Transverse colon (tissue), 4 donors: ENCODE measurements at regions not wholly inside any gene's neighbourhood (a gene's known extent, or its start where the extent isn't known, plus 50 kb on each side); places are given as distances from the start of the nearest gene placed in this dataset.

Experiments
- DNase-seq: peaks from one replicate; pipeline ENCODE4 v3.0.0-alpha.2; 2019
- H3K27ac ChIP-seq, 4 donors: fragments of 200-600 bp; sonication (generic); 2 replicates each; pipeline ENCODE4 v1.5.1; 2016 to 2018; ENCODE audit warnings: inconsistent platforms in 4 of 4
- H3K27me3 ChIP-seq: fragments of 200-600 bp; sonication (generic); 2 replicates; pipeline ENCODE4 v1.5.1; 2017; ENCODE audit warnings: inconsistent platforms
- H3K36me3 ChIP-seq, 4 donors: fragments of 200-600 bp; sonication (generic); 2 replicates each; pipeline ENCODE4 v1.5.1; 2017 to 2019; ENCODE audit warnings: inconsistent platforms in 4 of 4
- H3K4me1 ChIP-seq, 4 donors: fragments of 200-600 bp; sonication (generic); 2 replicates each; pipeline ENCODE4 v1.5.1; 2017 to 2020; ENCODE audit warnings: inconsistent platforms in 4 of 4
- H3K4me3 ChIP-seq, 4 donors: fragments of 200-600 bp; sonication (generic); 1 replicate in 1 of 4; 2 replicates in 3 of 4; pipeline versions ENCODE4 v1.5.1 to v1.6.1; 2017 to 2019; ENCODE audit warnings: inconsistent platforms in 4 of 4
- H3K9me3 ChIP-seq, 2 donors: fragments of 200-600 bp; sonication (generic); 2 replicates each; pipeline ENCODE4 v1.5.1; 2017 to 2019; ENCODE audit warnings: inconsistent platforms in 2 of 2
- CTCF ChIP-seq, 5 experiments: fragments of 200-600 bp in 3 of 5; fragments of 450-650 bp in 2 of 5; sonication (generic) in 3 of 5; IDR thresholded peaks; 1 replicate in 2 of 5; 2 replicates in 3 of 5; pipeline ENCODE4 v1.5.1; 2016 to 2017; ENCODE audit warnings: antibody characterized with exemption in 5 of 5, inconsistent platforms in 3 of 5, mild to moderate bottlenecking in 2 of 5, moderate library complexity in 1 of 5
- EP300 ChIP-seq: sonication (generic); formaldehyde crosslinking; IDR thresholded peaks from one replicate; pipeline ENCODE4 v1.6.1; 2017; ENCODE audit warnings: antibody characterized with exemption, low read depth
- POLR2A ChIP-seq: fragments of 450-650 bp; IDR thresholded peaks from one replicate; pipeline ENCODE4 v1.6.1; 2016; ENCODE audit warnings: antibody characterized with exemption, mild to moderate bottlenecking, moderate library complexity
- POLR2AphosphoS5 ChIP-seq, 3 donors: sonication (generic); formaldehyde crosslinking; IDR thresholded peaks; one replicate each; pipeline ENCODE4 v1.6.1; 2016; ENCODE audit warnings: antibody characterized with exemption in 3 of 3
- WGBS, 2 donors: methylation state at CpG; one replicate each; pipeline ENCODE4 v1.1.5; 2018; ENCODE audit warnings: low coverage in 1 of 2; 5-methylcytosine and 5-hydroxymethylcytosine counted together
- in situ Hi-C, 4 donors: fragments of 200-750 bp; cut with MboI; loops; one replicate each; pipeline versions ENCODE4 v1.15.0 to v1.15.1; 2017; ENCODE audit warnings: low sequenced_read_pairs in 3 of 4, low pct_ligation_motif_present in 1 of 4, low pct_unique_long_range_greater_than_20kb in 1 of 4
- intact Hi-C: fragments of 100-400 bp; cut with DNase I; formaldehyde crosslinking; loops from one replicate; pipeline ENCODE4 v1.15.1; 2023; ENCODE audit warnings: low total_unique reads

GRCh38 chr14:58784931-58785330 lies 147.2 kb downstream of the DACT1 start:
- H3K4me3 ChIP-seq = no peak overlapping the region
- no peak overlapping the region for H3K27ac ChIP-seq
- no peaks in the 10 kb centered on the region for H3K27me3 ChIP-seq
- in situ Hi-C loops (no loop called here), intact Hi-C loops (no loop called here)
- DNase-seq = no peak
- H3K9me3 ChIP-seq = no peaks in the 10 kb centered on the region
- WGBS, 2 donors = 70 to 91% methylated on average over 1 of the region's 1 CpG
- H3K36me3 ChIP-seq = no peaks in the 10 kb centered on the region
- TF ChIP-seq CTCF (IDR thresholded peaks at IDR 0.05) (no peak), EP300 (no peak), POLR2A (no peak), POLR2AphosphoS5 (IDR thresholded peaks at IDR 0.05) (no peak)
- peaks cover 0 to 5% (median 0%) of the 10 kb centered on the region in 4 donors for H3K4me1 ChIP-seq

- H3K27me3 ChIP-seq = no peaks in the 10 kb centered on the region
- no peak overlapping the region for H3K4me3 ChIP-seq
- 67 to 69% methylated on average over 3 of the region's 3 CpGs for WGBS, 2 donors
- in situ Hi-C loops (no loop called here), intact Hi-C loops (no loop called here)
- H3K27ac ChIP-seq = no peak overlapping the region
- no peak for DNase-seq
- TF ChIP-seq POLR2A (no peak), POLR2AphosphoS5 (IDR thresholded peaks at IDR 0.05) (no peak), EP300 (no peak), CTCF (IDR thresholded peaks at IDR 0.05) (no peak)
- H3K9me3 ChIP-seq = no peaks in the 10 kb centered on the region
- H3K4me1 ChIP-seq = peaks cover 0 to 2% (median 0%) of the 10 kb centered on the region in 4 donors
- H3K36me3 ChIP-seq = no peaks in the 10 kb centered on the region
These were observed 147.9 kb downstream of the DACT1 start for GRCh38 chr14:58785701-58786100.

- WGBS, 2 donors = 83 to 87% methylated on average over 1 of the region's 1 CpG
- Histone ChIP-seq H3K36me3 (no peaks in the 10 kb centered on the region), H3K4me1 (peaks cover 0 to 2% (median under 1%) of the 10 kb centered on the region in 4 donors), H3K9me3 (no peaks in the 10 kb centered on the region), H3K27me3 (no peaks in the 10 kb centered on the region), H3K27ac (no peak overlapping the region), H3K4me3 (no peak overlapping the region)
- no peak for TF ChIP-seq POLR2A
- TF ChIP-seq POLR2AphosphoS5 (IDR thresholded peaks at IDR 0.05) = no peak
- no peak for TF ChIP-seq EP300
- no peak for TF ChIP-seq CTCF (IDR thresholded peaks at IDR 0.05)
- intact Hi-C loops (no loop called here), in situ Hi-C loops (no loop called here)
- no peak for DNase-seq
These were observed 149.8 kb downstream of the DACT1 start for GRCh38 chr14:58787592-58787991.

- no peak for DNase-seq
- no peaks in the 10 kb centered on the region for H3K9me3 ChIP-seq
- H3K27me3 ChIP-seq = no peaks in the 10 kb centered on the region
- H3K27ac ChIP-seq = no peak overlapping the region
- intact Hi-C loops = no loop called here
- TF ChIP-seq POLR2AphosphoS5 (IDR thresholded peaks at IDR 0.05) (no peak), EP300 (no peak), POLR2A (no peak), CTCF (IDR thresholded peaks at IDR 0.05) (no peak)
- H3K4me1 ChIP-seq = peaks cover 0 to 8% (median 3%) of the 10 kb centered on the region in 4 donors
- no peaks in the 10 kb centered on the region for H3K36me3 ChIP-seq
- H3K4me3 ChIP-seq = no peak overlapping the region
- in situ Hi-C loops = no loop called here
- 76 to 82% methylated on average over 4 of the region's 4 CpGs for WGBS, 2 donors
These were observed 151.1 kb downstream of the DACT1 start for GRCh38 chr14:58788655-58789503.
